Naive B cell (primary cell): ENCODE measurements at regions not wholly inside any gene's neighbourhood (a gene's known extent, or its start where the extent isn't known, plus 50 kb on each side); places are given as distances from the start of the nearest gene placed in this dataset.
"Not testable (repeated sequence)": the region's sequence is repeated elsewhere in the genome, so short reads cannot be mapped to it uniquely, and the experiment has no call there.

Experiments used
- ATAC-seq, 2 donors: fragments of 150-1000 bp; cut with Tn5 transposase; 2 replicates each; pipeline ENCODE4 v1.10.0; 2021; ENCODE audit warnings: low read depth in 2 of 2, mild to moderate bottlenecking in 2 of 2, moderate library complexity in 2 of 2
- DNase-seq: peaks from one replicate; pipeline ENCODE4 v3.0.0; 2022
- H3K27ac Mint-ChIP-seq, 6 donors: one replicate each; pipeline ENCODE4 v1.8.0; 2020 to 2022; ENCODE audit warnings: mild to moderate bottlenecking in 6 of 6, mixed read lengths in 6 of 6, moderate library complexity in 5 of 6, inconsistent platforms in 2 of 6
- H3K27me3 Mint-ChIP-seq, 3 donors: one replicate each; pipeline ENCODE4 v1.8.0; 2021 to 2022; ENCODE audit warnings: mixed read lengths in 3 of 3, mild to moderate bottlenecking in 1 of 3
- H3K36me3 Mint-ChIP-seq, 2 donors: one replicate each; pipeline ENCODE4 v1.8.0; 2020 to 2022; ENCODE audit warnings: mixed read lengths in 2 of 2, inconsistent platforms in 1 of 2, mild to moderate bottlenecking in 1 of 2
- H3K4me1 Mint-ChIP-seq, 3 donors: one replicate each; pipeline ENCODE4 v1.8.0; 2020 to 2022; ENCODE audit warnings: mixed read lengths in 3 of 3, inconsistent platforms in 1 of 3, mild to moderate bottlenecking in 1 of 3, moderate library complexity in 1 of 3
- H3K4me3 Mint-ChIP-seq, 8 donors: one replicate each; pipeline ENCODE4 v1.8.0; 2020 to 2022; ENCODE audit warnings: mild to moderate bottlenecking in 8 of 8, mixed read lengths in 8 of 8, moderate library complexity in 8 of 8, inconsistent platforms in 2 of 8
- H3K9me3 Mint-ChIP-seq, 7 donors: one replicate each; pipeline ENCODE4 v1.8.0; 2020 to 2022; ENCODE audit warnings: mixed read lengths in 7 of 7, mild to moderate bottlenecking in 5 of 7, inconsistent platforms in 2 of 7, moderate library complexity in 1 of 7

GRCh38 chr11:104795501-104796213, 102.6 kb downstream of the CASP12 start:
- H3K27ac Mint-ChIP-seq = no peak overlapping the region
- H3K27me3 Mint-ChIP-seq = no peaks in the 10 kb centered on the region
- ATAC-seq = no peak
- peaks cover 6 to 7% of the 10 kb centered on the region in 2 donors for H3K36me3 Mint-ChIP-seq
- no peak overlapping the region for H3K4me3 Mint-ChIP-seq
- no peak for DNase-seq
- H3K4me1 Mint-ChIP-seq = peaks cover 23 to 33% (median 31%) of the 10 kb centered on the region in 3 donors
- H3K9me3 Mint-ChIP-seq = peaks cover 2 to 19% (median 7%) of the 10 kb centered on the region in 7 donors

GRCh38 chr11:104792861-104793260, 105.4 kb downstream of the CASP12 start:
- Mint-ChIP-seq H3K4me1 (peaks cover 6 to 14% (median 8%) of the 10 kb centered on the region in 3 donors), H3K4me3 (no peak overlapping the region), H3K27ac (no peak overlapping the region), H3K9me3 (peaks cover 2 to 19% (median 7%) of the 10 kb centered on the region in 7 donors), H3K36me3 (peaks cover 3 to 7% of the 10 kb centered on the region in 2 donors), H3K27me3 (no peaks in the 10 kb centered on the region)
- DNase-seq = no peak
- no peak for ATAC-seq

GRCh38 chr11:104791896-104792295, 106.4 kb downstream of the CASP12 start:
- no peak overlapping the region for H3K27ac Mint-ChIP-seq
- H3K27me3 Mint-ChIP-seq = no peaks in the 10 kb centered on the region
- peaks cover 0 to 1% of the 10 kb centered on the region in 2 donors for H3K36me3 Mint-ChIP-seq
- peaks cover 0 to 15% (median 3%) of the 10 kb centered on the region in 7 donors for H3K9me3 Mint-ChIP-seq
- H3K4me3 Mint-ChIP-seq = no peak overlapping the region
- ATAC-seq (no peak), DNase-seq (no peak)
- H3K4me1 Mint-ChIP-seq = peaks cover 0 to 6% (median 5%) of the 10 kb centered on the region in 3 donors

GRCh38 chr11:104784684-104785460, 113.4 kb downstream of the CASP12 start:
- no peak overlapping the region for H3K4me3 Mint-ChIP-seq
- DNase-seq = no peak
- H3K27ac Mint-ChIP-seq = no peak overlapping the region
- H3K9me3 Mint-ChIP-seq = no peaks in the 10 kb centered on the region
- no peaks in the 10 kb centered on the region for H3K27me3 Mint-ChIP-seq
- H3K36me3 Mint-ChIP-seq = no peaks in the 10 kb centered on the region
- ATAC-seq = no peak
- peaks cover 3 to 6% (median 4%) of the 10 kb centered on the region in 3 donors for H3K4me1 Mint-ChIP-seq

GRCh38 chr11:104783241-104783640, 115.0 kb downstream of the CASP12 start:
- Mint-ChIP-seq H3K9me3 (no peaks in the 10 kb centered on the region), H3K27ac (no peak overlapping the region), H3K27me3 (no peaks in the 10 kb centered on the region), H3K4me1 (peaks cover 3 to 6% (median 4%) of the 10 kb centered on the region in 3 donors), H3K4me3 (no peak overlapping the region), H3K36me3 (no peaks in the 10 kb centered on the region)
- DNase-seq = no peak
- no peak for ATAC-seq

GRCh38 chr11:104782377-104782754, 115.9 kb downstream of the CASP12 start:
- H3K27ac Mint-ChIP-seq = no peak overlapping the region
- DNase-seq (no peak), ATAC-seq (no peak)
- no peaks in the 10 kb centered on the region for H3K27me3 Mint-ChIP-seq
- no peak overlapping the region for H3K4me3 Mint-ChIP-seq
- H3K36me3 Mint-ChIP-seq = no peaks in the 10 kb centered on the region
- peaks cover 3 to 6% (median 4%) of the 10 kb centered on the region in 3 donors for H3K4me1 Mint-ChIP-seq
- H3K9me3 Mint-ChIP-seq = no peaks in the 10 kb centered on the region

GRCh38 chr11:104781719-104782376, 116.4 kb downstream of the CASP12 start:
- H3K4me1 Mint-ChIP-seq = peaks cover 3 to 6% (median 4%) of the 10 kb centered on the region in 3 donors
- no peaks in the 10 kb centered on the region for H3K36me3 Mint-ChIP-seq
- ATAC-seq (no peak), DNase-seq (no peak)
- no peak overlapping the region for H3K27ac Mint-ChIP-seq
- no peaks in the 10 kb centered on the region for H3K27me3 Mint-ChIP-seq
- no peaks in the 10 kb centered on the region for H3K9me3 Mint-ChIP-seq
- H3K4me3 Mint-ChIP-seq = no peak overlapping the region

GRCh38 chr11:104781037-104781436, 117.2 kb downstream of the CASP12 start:
- Mint-ChIP-seq H3K27me3 (no peaks in the 10 kb centered on the region), H3K4me3 (no peak overlapping the region), H3K27ac (no peak overlapping the region), H3K36me3 (no peaks in the 10 kb centered on the region), H3K9me3 (no peaks in the 10 kb centered on the region), H3K4me1 (peaks cover 3 to 6% (median 4%) of the 10 kb centered on the region in 3 donors)
- DNase-seq = no peak
- ATAC-seq = no peak

GRCh38 chr11:104776501-104777170, 121.6 kb downstream of the CASP12 start:
- peaks cover 0 to 4% (median 0%) of the 10 kb centered on the region in 7 donors for H3K9me3 Mint-ChIP-seq
- no peaks in the 10 kb centered on the region for H3K27me3 Mint-ChIP-seq
- no peaks in the 10 kb centered on the region for H3K36me3 Mint-ChIP-seq
- peak overlapping the region in 1 of 6 donors; percentile 39 for H3K27ac Mint-ChIP-seq
- H3K4me1 Mint-ChIP-seq = peaks cover 0 to 4% (median 3%) of the 10 kb centered on the region in 3 donors
- DNase-seq (no peak), ATAC-seq (no peak)
- H3K4me3 Mint-ChIP-seq = no peak overlapping the region

- peaks cover 0 to 4% (median 0%) of the 10 kb centered on the region in 7 donors for H3K9me3 Mint-ChIP-seq
- H3K27me3 Mint-ChIP-seq = no peaks in the 10 kb centered on the region
- ATAC-seq (no peak), DNase-seq (no peak)
- no peak overlapping the region for H3K4me3 Mint-ChIP-seq
- H3K27ac Mint-ChIP-seq = no peak overlapping the region
- H3K36me3 Mint-ChIP-seq = no peaks in the 10 kb centered on the region
- H3K4me1 Mint-ChIP-seq = peaks cover 0 to 4% (median 3%) of the 10 kb centered on the region in 3 donors
Measured at GRCh38 chr11:104774578-104774977, 123.7 kb downstream of the CASP12 start.

GRCh38 chr11:104772806-104773241, 125.4 kb downstream of the CASP12 start:
- peaks cover 0 to 4% (median 0%) of the 10 kb centered on the region in 7 donors for H3K9me3 Mint-ChIP-seq
- DNase-seq (no peak), ATAC-seq (no peak)
- no peaks in the 10 kb centered on the region for H3K36me3 Mint-ChIP-seq
- H3K4me1 Mint-ChIP-seq = peaks cover 0 to 4% (median 3%) of the 10 kb centered on the region in 3 donors
- no peak overlapping the region for H3K27ac Mint-ChIP-seq
- no peaks in the 10 kb centered on the region for H3K27me3 Mint-ChIP-seq
- H3K4me3 Mint-ChIP-seq = no peak overlapping the region

GRCh38 chr11:104771763-104772162, 126.5 kb downstream of the CASP12 start:
- Mint-ChIP-seq H3K4me3 (no peak overlapping the region), H3K27ac (peak overlapping the region in 1 of 6 donors; percentile 50), H3K36me3 (no peaks in the 10 kb centered on the region), H3K9me3 (peaks cover 0 to 4% (median 0%) of the 10 kb centered on the region in 7 donors), H3K27me3 (no peaks in the 10 kb centered on the region), H3K4me1 (peaks cover 0 to 4% (median 3%) of the 10 kb centered on the region in 3 donors)
- DNase-seq (no peak), ATAC-seq (no peak)

- not testable (repeated sequence) for H3K36me3 Mint-ChIP-seq, H3K27ac Mint-ChIP-seq, H3K4me1 Mint-ChIP-seq, H3K27me3 Mint-ChIP-seq, DNase-seq, H3K4me3 Mint-ChIP-seq, ATAC-seq, H3K9me3 Mint-ChIP-seq
Measured at GRCh38 chr11:104771046-104771445, 127.2 kb downstream of the CASP12 start.
